ENCODE measurements at regions not wholly inside any gene's neighbourhood (a gene's known extent, or its start where the extent isn't known, plus 50 kb on each side); places are given as distances from the start of the nearest gene placed in this dataset.

DNA sequence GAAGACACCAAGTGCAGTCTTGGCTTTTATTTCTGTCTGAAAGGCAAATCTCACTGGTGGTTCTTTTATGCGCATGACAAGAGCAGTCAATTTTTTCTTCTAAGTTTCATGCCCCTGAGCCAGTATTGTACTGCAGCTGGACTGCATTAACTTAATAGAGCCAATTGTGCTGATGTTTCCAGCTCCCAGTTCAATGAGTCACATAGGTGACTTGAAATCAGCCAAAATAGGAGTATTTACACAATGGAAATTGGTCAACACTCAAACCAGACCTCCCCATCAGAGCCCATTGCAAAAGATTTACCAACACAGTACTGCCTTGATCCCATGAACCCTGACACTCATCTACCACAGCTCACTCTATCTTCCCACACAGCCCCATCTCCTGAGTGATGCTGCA lies 100.3 kb upstream of the GUCY1A1 start:
- H3K4me2 ChIP-seq, result no peak overlapping the region
- no peaks in the 10 kb centered on the region for H3K36me3 Mint-ChIP-seq (ENCODE audit: low read depth)
- no peak overlapping the region for H3K4me3 Mint-ChIP-seq
- DNase-seq (ENCODE audit: low spot score), result no peak
- no peaks in the 10 kb centered on the region for H3K36me3 ChIP-seq (ENCODE audit: insufficient read depth)
- H3K27ac ChIP-seq (ENCODE audit: low read depth), result no peak overlapping the region
- peaks cover 1% of the 10 kb centered on the region for H3K27me3 Mint-ChIP-seq (ENCODE audit: insufficient read depth, low read depth, poor library complexity)
- H2AFZ ChIP-seq, result no peak overlapping the region
- no peak overlapping the region for H3K4me3 ChIP-seq
- H3K27ac Mint-ChIP-seq, result no peak overlapping the region
- H3K4me1 ChIP-seq (ENCODE audit: insufficient read depth), result no peaks in the 10 kb centered on the region
- no peaks in the 10 kb centered on the region for H3K9me2 ChIP-seq (ENCODE audit: insufficient read depth)
- H3F3A ChIP-seq (replicated peaks; ENCODE audit: low read depth), result no peaks in the 10 kb centered on the region
- no peak for ATAC-seq
- no peak for TF ChIP-seq EZH2 (IDR thresholded peaks at IDR 0.05; ENCODE audit: low read depth, unreplicated experiment)
- TF ChIP-seq, protein P1, sequence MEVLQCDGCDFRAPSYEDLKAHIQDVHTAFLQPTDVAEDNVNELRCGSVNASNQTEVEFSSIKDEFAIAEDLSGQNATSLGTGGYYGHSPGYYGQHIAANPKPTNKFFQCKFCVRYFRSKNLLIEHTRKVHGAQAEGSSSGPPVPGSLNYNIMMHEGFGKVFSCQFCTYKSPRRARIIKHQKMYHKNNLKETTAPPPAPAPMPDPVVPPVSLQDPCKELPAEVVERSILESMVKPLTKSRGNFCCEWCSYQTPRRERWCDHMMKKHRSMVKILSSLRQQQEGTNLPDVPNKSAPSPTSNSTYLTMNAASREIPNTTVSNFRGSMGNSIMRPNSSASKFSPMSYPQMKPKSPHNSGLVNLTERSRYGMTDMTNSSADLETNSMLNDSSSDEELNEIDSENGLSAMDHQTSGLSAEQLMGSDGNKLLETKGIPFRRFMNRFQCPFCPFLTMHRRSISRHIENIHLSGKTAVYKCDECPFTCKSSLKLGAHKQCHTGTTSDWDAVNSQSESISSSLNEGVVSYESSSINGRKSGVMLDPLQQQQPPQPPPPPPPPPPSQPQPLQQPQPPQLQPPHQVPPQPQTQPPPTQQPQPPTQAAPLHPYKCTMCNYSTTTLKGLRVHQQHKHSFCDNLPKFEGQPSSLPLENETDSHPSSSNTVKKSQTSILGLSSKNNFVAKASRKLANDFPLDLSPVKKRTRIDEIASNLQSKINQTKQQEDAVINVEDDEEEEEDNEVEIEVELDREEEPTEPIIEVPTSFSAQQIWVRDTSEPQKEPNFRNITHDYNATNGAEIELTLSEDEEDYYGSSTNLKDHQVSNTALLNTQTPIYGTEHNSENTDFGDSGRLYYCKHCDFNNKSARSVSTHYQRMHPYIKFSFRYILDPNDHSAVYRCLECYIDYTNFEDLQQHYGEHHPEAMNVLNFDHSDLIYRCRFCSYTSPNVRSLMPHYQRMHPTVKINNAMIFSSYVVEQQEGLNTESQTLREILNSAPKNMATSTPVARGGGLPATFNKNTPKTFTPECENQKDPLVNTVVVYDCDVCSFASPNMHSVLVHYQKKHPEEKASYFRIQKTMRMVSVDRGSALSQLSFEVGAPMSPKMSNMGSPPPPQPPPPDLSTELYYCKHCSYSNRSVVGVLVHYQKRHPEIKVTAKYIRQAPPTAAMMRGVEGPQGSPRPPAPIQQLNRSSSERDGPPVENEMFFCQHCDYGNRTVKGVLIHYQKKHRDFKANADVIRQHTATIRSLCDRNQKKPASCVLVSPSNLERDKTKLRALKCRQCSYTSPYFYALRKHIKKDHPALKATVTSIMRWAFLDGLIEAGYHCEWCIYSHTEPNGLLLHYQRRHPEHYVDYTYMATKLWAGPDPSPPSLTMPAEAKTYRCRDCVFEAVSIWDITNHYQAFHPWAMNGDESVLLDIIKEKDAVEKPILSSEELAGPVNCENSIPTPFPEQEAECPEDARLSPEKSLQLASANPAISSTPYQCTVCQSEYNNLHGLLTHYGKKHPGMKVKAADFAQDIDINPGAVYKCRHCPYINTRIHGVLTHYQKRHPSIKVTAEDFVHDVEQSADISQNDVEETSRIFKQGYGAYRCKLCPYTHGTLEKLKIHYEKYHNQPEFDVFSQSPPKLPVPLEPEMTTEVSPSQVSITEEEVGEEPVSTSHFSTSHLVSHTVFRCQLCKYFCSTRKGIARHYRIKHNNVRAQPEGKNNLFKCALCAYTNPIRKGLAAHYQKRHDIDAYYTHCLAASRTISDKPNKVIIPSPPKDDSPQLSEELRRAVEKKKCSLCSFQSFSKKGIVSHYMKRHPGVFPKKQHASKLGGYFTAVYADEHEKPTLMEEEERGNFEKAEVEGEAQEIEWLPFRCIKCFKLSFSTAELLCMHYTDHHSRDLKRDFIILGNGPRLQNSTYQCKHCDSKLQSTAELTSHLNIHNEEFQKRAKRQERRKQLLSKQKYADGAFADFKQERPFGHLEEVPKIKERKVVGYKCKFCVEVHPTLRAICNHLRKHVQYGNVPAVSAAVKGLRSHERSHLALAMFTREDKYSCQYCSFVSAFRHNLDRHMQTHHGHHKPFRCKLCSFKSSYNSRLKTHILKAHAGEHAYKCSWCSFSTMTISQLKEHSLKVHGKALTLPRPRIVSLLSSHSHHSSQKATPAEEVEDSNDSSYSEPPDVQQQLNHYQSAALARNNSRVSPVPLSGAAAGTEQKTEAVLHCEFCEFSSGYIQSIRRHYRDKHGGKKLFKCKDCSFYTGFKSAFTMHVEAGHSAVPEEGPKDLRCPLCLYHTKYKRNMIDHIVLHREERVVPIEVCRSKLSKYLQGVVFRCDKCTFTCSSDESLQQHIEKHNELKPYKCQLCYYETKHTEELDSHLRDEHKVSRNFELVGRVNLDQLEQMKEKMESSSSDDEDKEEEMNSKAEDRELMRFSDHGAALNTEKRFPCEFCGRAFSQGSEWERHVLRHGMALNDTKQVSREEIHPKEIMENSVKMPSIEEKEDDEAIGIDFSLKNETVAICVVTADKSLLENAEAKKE (CRISPR knock-in tag; IDR thresholded peaks at IDR 0.05), result no peak
- no peak for TF ChIP-seq NANOG (IDR thresholded peaks at IDR 0.05; ENCODE audit: borderline replicate concordance)
- TF ChIP-seq, protein P2, sequence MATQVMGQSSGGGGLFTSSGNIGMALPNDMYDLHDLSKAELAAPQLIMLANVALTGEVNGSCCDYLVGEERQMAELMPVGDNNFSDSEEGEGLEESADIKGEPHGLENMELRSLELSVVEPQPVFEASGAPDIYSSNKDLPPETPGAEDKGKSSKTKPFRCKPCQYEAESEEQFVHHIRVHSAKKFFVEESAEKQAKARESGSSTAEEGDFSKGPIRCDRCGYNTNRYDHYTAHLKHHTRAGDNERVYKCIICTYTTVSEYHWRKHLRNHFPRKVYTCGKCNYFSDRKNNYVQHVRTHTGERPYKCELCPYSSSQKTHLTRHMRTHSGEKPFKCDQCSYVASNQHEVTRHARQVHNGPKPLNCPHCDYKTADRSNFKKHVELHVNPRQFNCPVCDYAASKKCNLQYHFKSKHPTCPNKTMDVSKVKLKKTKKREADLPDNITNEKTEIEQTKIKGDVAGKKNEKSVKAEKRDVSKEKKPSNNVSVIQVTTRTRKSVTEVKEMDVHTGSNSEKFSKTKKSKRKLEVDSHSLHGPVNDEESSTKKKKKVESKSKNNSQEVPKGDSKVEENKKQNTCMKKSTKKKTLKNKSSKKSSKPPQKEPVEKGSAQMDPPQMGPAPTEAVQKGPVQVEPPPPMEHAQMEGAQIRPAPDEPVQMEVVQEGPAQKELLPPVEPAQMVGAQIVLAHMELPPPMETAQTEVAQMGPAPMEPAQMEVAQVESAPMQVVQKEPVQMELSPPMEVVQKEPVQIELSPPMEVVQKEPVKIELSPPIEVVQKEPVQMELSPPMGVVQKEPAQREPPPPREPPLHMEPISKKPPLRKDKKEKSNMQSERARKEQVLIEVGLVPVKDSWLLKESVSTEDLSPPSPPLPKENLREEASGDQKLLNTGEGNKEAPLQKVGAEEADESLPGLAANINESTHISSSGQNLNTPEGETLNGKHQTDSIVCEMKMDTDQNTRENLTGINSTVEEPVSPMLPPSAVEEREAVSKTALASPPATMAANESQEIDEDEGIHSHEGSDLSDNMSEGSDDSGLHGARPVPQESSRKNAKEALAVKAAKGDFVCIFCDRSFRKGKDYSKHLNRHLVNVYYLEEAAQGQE (IDR thresholded peaks at IDR 0.05; ENCODE audit: unreplicated experiment), result no peak
- no peak for TF ChIP-seq ZNF331 (CRISPR knock-in tag; IDR thresholded peaks at IDR 0.05; ENCODE audit: low read depth)
- no peak for TF ChIP-seq ZNF114 (CRISPR knock-in tag; IDR thresholded peaks at IDR 0.05)
- no peak for TF ChIP-seq CREB1 (CRISPR knock-in tag; IDR thresholded peaks at IDR 0.05; ENCODE audit: low read depth)
- TF ChIP-seq EZH2phosphoT487 (IDR thresholded peaks at IDR 0.05; ENCODE audit: unreplicated experiment), result no peak
- TF ChIP-seq, protein P3, sequence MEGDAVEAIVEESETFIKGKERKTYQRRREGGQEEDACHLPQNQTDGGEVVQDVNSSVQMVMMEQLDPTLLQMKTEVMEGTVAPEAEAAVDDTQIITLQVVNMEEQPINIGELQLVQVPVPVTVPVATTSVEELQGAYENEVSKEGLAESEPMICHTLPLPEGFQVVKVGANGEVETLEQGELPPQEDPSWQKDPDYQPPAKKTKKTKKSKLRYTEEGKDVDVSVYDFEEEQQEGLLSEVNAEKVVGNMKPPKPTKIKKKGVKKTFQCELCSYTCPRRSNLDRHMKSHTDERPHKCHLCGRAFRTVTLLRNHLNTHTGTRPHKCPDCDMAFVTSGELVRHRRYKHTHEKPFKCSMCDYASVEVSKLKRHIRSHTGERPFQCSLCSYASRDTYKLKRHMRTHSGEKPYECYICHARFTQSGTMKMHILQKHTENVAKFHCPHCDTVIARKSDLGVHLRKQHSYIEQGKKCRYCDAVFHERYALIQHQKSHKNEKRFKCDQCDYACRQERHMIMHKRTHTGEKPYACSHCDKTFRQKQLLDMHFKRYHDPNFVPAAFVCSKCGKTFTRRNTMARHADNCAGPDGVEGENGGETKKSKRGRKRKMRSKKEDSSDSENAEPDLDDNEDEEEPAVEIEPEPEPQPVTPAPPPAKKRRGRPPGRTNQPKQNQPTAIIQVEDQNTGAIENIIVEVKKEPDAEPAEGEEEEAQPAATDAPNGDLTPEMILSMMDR (conservative IDR thresholded peaks at IDR 0.05; ENCODE audit: low read depth in 2 of 2), result no peak
- no peak for TF ChIP-seq STAT1 (IDR thresholded peaks at IDR 0.05; ENCODE audit: unreplicated experiment)
- no peak for TF ChIP-seq POLR2AphosphoS5 (IDR thresholded peaks at IDR 0.05; ENCODE audit: low read depth)
- no peak for TF ChIP-seq JUNB (IDR thresholded peaks at IDR 0.05; ENCODE audit: unreplicated experiment)
- TF ChIP-seq, protein P4, sequence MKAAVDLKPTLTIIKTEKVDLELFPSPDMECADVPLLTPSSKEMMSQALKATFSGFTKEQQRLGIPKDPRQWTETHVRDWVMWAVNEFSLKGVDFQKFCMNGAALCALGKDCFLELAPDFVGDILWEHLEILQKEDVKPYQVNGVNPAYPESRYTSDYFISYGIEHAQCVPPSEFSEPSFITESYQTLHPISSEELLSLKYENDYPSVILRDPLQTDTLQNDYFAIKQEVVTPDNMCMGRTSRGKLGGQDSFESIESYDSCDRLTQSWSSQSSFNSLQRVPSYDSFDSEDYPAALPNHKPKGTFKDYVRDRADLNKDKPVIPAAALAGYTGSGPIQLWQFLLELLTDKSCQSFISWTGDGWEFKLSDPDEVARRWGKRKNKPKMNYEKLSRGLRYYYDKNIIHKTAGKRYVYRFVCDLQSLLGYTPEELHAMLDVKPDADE (IDR thresholded peaks at IDR 0.05), result no peak
- H3K27me3 ChIP-seq (ENCODE audit: insufficient read depth), result no peaks in the 10 kb centered on the region
- 0 out of 3 replicates have a peak, but pooled peaks cover 2% of the 10 kb centered on the region for H3K4me1 Mint-ChIP-seq
- H3K79me2 ChIP-seq (replicated peaks; ENCODE audit: insufficient read depth), result no peaks in the 10 kb centered on the region
- H4K20me1 ChIP-seq (replicated peaks; ENCODE audit: insufficient read depth), result no peaks in the 10 kb centered on the region
- no peaks in the 10 kb centered on the region for H3K9me3 Mint-ChIP-seq

All from GM23338 (cell line).